CMK (cell line): ENCODE measurements at regions not wholly inside any gene's neighbourhood (a gene's known extent, or its start where the extent isn't known, plus 50 kb on each side); places are given as distances from the start of the nearest gene placed in this dataset.

Experiments
- DNase-seq: peaks from one replicate; pipeline ENCODE4 v3.0.0-alpha.2; 2010; ENCODE audit warnings: low read depth

GRCh38 chr3:40817017-40817416, 292.3 kb downstream of the ZNF621 start:
- no peak for DNase-seq

DNA sequence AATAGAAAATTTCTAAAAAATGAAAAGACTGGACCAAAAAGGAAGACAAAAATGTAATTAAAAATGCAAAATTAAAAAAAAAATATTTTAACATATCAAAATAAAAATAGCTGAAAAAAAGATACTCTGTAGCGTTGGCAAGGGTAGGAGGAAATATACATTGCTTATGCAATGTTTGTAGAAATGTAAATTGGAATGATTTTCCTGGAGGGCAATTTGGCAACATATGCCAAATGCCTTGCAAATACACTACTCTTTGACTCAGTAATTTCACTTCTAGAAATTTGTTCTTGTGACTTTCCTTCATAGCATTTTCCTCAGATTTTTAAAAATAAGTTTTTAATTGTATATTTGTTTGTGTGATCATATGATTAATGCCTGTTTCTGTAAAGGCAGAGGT, 296.6 kb downstream of the ZNF621 start:
- DNase-seq = no peak

- DNase-seq = no peak
Observed at GRCh38 chr3:40827226-40827625, 302.5 kb downstream of the ZNF621 start.

DNA sequence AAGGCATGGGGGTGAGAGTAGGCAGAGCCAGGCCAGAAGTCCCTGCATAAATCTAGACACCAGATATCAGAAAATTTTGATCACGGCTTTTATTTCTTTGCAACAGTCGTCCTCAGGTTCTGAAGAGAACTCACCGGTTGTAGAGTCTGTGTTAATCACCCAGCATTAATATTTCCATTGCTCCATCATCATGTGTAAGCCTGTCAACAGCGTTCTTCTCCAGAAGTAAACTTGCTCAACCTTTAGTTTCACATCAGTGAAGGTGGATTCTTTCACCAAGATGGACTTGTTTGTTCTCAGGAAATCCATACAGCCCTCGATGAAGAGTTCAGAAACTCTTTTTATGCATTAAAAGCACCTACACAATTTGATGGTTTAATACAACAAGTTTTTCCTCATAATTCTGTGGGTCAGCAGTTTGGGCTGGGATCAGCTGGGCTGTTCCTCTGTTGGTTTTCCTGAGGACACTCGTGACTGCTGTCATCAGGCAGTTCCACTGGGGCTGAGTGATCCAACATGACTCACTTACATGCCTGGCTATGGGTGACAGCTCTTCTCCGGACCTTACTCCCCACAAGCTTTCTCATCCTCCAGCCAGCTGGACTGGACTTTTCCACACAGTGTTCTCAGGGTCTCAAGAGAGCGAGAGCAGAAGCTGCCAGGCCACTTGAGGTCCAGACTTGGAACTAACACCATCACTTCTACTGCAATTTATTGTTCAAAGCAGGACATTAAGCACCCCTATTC, 303.4 kb downstream of the ZNF621 start:
- DNase-seq = no peak

GRCh38 chr3:40828741-40829415, 304.1 kb downstream of the ZNF621 start:
- no peak for DNase-seq

- no peak for DNase-seq
Observed at GRCh38 chr3:40829876-40830275, 305.1 kb downstream of the ZNF621 start.

GRCh38 chr3:40837300-40837699, 312.5 kb downstream of the ZNF621 start:
- DNase-seq = no peak

GRCh38 chr3:40841131-40841530, 316.4 kb downstream of the ZNF621 start:
- DNase-seq = no peak

DNA sequence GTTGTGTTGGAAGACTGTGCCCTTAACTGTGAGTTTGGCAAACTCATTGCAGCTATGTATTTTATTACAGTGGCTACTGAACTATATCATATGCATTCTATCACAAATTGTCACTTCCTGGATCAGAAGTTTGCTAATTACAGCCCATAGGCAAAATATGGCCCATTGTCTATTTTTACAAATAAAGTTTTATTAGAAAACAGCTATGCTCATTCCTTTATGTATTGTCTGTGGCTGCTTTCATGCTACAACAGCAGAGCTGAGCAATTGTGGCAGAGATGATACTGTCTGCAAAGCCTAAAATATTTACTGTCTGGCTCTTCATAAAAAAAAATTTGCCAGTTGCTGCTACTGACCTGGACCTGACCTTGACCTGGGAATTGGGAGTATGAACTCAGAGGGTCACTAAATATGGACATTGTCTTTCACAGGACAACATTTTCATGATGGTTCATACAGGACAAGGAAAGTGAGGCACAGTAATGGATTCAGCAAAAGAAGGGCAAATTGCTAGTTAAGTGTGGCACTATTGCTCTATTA, 316.9 kb downstream of the ZNF621 start:
- DNase-seq = no peak

- no peak for DNase-seq
Observed at GRCh38 chr3:40842714-40843113, 318.0 kb downstream of the ZNF621 start.

- DNase-seq = no peak
Observed at GRCh38 chr3:40843208-40843624, 318.5 kb downstream of the ZNF621 start.

DNA sequence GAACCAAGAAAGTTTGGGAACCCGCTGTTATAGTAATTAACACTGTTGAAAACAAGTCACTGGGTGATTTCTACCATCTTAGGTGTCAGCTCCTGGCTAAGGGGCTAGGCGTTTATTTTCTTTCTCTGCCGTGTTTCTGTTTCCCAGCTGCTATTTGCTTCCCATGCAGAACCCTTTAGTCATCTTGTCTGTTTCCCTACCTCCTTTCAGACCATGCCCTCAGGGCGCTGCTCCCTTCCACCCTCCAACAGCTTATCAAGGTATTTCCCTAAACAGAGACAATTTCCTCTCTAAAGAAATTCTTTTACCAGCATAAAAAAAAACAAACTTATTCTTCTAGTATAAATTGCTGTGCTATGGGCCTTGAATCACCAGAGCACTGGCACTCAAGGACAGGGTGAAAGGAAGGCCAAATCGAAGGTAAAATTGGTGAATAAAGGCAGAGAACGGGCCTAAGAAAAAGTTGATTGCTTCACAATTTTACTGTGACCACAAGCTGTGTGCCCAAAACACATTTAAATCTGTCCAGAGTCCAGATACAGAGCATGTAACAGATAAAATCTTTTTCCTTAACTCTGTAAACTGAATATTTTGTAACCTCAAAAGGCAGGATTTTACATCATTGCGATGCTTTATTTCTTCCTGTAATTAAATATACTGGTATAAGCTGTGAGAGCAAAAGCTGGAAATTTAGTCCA, 319.2 kb downstream of the ZNF621 start:
- DNase-seq = no peak

DNA sequence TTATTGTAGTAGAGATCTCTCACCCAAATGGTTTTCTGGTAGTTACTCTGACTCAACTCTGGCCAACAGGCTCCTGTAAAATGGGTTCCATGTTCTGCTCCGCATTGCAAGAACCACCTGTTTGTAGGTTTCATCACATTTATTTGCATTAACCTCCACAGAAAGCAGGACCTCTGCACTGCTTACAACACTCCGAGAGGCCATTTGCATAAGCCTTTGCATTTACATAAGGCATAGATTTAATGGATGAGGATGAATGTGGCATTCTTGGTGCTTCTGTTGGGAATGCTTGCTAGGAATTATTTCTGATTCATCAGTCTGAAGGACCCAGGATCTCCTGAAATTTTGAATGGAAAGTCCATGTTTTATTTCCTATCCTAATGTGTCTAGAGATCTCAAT, 320.1 kb downstream of the ZNF621 start:
- DNase-seq = no peak

DNA sequence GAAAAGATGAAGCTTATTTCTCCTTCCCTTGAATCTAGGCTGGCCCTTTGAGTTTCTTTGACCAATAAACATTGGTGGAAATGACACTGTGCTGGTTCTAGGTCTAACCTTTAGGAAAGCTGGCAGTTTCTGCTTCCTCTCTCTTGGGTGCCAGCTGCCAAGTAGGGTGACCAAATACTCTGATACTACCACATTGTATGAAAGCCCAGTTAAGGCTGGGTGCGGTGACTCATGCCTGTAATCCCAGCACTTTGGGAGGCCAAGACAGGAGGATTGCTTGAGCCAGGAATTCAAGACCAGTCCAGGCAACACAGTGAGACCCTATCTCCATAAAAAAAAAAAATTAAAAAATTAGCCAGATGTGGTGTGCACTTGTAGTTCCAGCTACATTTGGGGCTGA, 320.7 kb downstream of the ZNF621 start:
- no peak for DNase-seq

DNA sequence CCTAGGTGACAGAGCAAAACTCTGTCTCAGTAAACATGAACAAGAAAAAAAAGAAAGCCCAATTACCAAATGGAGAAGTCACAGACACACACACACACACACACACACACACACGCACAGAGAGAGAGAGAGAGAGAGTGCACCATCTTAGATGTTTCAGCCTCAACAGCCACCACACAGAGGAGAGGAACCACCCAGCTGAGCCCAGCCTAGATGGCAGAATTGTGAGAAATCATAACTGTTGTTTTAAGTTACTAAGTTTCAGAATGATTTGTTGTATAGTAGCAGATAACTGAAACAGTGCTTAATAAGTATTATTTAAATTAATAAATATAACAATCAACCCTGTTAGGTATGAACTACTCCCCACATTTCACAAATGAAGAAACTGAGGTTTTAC, 321.2 kb downstream of the ZNF621 start:
- no peak for DNase-seq

DNA sequence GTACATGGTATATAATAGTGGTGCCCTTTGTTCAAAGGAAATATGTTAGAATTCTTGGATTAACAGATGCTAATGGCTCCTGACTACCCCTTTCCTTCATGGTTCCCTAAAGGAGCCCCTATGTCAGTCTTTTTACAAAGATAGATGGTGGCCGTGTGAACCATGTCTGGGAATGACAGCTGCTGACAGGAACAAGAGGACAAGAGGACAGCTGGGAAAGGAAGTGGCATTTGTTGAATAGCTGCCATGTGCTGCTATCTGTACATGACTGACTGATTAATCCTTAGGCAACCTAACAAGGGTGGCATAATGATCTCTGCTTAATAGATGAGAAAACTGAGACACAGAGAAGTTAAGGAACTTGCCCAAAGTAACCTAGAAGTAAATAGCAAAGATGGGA, 321.7 kb downstream of the ZNF621 start:
- DNase-seq = no peak

GRCh38 chr3:40847551-40847992, 322.8 kb downstream of the ZNF621 start:
- DNase-seq = no peak

GRCh38 chr3:40848421-40848820, 323.7 kb downstream of the ZNF621 start:
- no peak for DNase-seq

DNA sequence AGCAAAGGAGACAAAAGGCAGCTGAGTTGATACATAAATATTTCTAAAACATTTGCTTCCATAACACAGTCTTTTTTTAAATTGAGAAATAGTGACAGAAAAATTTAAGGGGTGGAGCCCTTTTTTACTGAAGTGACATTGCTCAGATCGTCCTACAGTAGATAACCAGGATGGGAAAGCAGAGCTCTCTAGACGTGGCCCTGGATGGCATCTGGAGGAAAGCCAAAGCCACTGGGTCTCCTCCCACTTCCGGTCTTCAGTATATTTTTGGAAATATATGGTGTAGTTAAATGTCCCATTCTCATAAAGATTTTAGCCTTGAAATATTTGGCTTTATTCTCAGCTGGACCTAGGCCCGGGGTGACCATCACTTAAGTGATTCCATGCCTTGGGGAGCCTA, 326.1 kb downstream of the ZNF621 start:
- DNase-seq = no peak

DNA sequence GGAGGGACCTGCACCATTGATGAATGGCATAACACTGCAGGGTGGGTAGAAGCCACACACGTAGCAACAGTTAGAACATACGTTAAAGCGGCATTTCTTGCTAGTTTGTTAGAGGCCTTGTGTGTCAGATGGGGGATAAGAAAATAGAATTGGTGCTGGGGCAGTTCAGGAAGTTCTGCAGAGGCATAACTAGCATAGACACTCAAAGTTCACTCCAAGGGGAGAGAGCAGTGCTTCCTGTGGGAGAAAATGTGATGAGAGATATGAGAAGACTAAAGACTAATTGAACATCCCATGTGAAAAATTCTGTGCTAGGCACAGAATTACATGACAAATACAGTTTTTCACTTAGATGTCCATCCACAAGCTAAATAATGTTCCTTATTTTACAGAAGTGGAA, 327.1 kb downstream of the ZNF621 start:
- no peak for DNase-seq

- DNase-seq = no peak
Observed at GRCh38 chr3:40852712-40853111, 328.0 kb downstream of the ZNF621 start.

DNA sequence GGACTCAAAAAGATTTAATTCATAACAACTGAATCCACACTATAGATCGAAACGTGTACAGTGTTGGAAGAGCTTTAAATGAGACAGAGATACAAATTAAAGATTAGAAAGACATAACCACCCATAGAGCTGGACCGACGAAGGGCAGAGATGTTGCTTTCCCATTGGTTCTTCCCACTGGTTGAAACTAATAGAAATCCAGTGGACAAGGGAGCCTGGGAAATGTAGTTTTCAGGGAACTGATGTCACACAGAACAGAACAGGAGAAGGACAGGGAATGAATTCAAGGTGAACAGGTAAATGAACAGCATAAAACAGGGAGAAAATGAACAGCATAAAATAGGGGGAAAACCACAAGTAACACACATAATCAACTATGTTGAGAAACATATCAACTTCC, 328.7 kb downstream of the ZNF621 start:
- DNase-seq = no peak

DNA sequence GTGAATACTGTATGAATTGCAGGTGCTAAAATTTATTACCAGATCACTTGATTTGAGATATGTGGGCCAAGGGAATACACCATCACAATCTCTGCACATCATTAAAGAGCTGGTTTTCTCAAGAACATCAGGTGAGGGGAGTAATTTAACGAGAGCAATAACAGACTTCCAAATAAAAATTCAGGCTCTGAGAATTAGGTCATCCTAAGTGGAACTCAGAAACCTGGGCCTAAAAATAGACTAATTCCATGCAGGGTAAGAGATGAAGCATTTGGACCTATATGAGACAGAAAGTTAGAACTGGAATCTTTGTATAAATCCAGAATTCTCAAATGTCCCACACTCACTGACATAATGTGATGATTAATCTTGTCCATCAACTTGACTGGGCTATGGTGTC, 331.1 kb downstream of the ZNF621 start:
- DNase-seq = no peak
